ENCODE measurements at regions not wholly inside any gene's neighbourhood (a gene's known extent, or its start where the extent isn't known, plus 50 kb on each side); places are given as distances from the start of the nearest gene placed in this dataset.

DNA sequence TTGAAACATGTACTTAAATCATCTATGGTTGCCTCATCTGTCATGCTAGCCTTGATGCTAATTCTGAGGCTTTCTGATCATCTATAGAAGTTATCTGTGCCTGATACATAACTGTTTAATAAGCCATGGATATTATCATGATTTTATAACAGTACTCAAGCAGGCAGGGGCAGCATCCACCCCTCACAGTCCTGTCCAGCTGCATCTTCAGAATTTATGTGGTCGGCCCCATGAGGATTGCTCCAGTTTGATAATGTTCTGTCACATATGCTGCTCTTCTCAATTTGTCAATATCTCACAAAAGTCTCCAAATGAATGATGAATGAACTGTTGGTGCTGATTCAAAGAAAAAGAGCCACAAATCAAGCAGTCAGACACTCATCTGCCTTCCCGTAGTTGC lies 335.1 kb upstream of the POM121L12 start:
- no peaks in the 10 kb centered on the region for H3K27me3 ChIP-seq (ENCODE audit: low read depth, low read length)

DNA sequence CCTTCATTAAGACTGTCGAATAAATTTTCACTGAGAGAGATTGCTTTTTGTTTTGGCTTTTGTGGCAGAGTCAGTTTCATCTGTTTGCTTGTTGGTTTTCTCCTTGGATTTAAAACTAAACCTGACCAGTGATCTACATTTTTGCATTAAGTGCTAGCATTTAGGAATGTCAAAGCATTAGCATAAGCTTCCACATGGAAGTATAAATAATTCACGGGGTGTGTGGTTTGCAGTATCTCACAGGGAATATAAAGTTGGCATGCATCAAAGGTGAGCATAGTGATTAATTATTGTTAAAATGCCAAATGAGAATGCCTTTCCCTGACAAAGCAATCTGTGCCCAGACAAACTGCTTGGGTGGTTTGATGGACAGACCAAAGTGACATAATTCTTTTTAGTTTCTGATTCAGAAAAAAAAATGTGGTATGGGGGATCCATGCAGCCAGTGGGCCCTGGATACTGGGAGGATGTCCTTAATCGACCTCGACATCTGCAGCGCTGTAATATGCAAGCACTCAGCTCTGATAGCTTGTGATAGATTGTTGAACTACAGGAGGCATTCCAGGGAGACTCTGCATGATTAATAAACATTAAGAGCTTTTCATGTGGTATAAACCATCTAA lies 339.3 kb upstream of the POM121L12 start:
- no peaks in the 10 kb centered on the region for H3K9me3 ChIP-seq (ENCODE audit: control insufficient read depth in 1 of 2, low read length in 2 of 2)
- H3K4me3 ChIP-seq (ENCODE audit: low read depth in 1 of 2, low read length in 2 of 2): no peak overlapping the region
- no peaks in the 10 kb centered on the region for H3K36me3 ChIP-seq (ENCODE audit: control insufficient read depth in 1 of 2, insufficient read depth in 2 of 2, low read length in 2 of 2)
- H3K27ac ChIP-seq (ENCODE audit: low read length): no peak overlapping the region
- H3K27me3 ChIP-seq (ENCODE audit: low read depth, low read length): no peaks in the 10 kb centered on the region
- no peaks in the 10 kb centered on the region for H3K4me1 ChIP-seq (ENCODE audit: control insufficient read depth in 1 of 2, insufficient read depth in 2 of 2, low read length in 2 of 2)

More for the DNA sequence above, 335.1 kb upstream of the POM121L12 start:
- no peak overlapping the region for H3K4me3 ChIP-seq (ENCODE audit: low read depth in 1 of 2, low read length in 2 of 2)
- no peaks in the 10 kb centered on the region for H3K36me3 ChIP-seq (ENCODE audit: control insufficient read depth in 1 of 2, insufficient read depth in 2 of 2, low read length in 2 of 2)
- H3K27ac ChIP-seq (ENCODE audit: low read length): no peak overlapping the region
- H3K4me1 ChIP-seq (ENCODE audit: control insufficient read depth in 1 of 2, insufficient read depth in 2 of 2, low read length in 2 of 2): no peaks in the 10 kb centered on the region
- H3K9me3 ChIP-seq (ENCODE audit: control insufficient read depth in 1 of 2, low read length in 2 of 2): no peaks in the 10 kb centered on the region

DNA sequence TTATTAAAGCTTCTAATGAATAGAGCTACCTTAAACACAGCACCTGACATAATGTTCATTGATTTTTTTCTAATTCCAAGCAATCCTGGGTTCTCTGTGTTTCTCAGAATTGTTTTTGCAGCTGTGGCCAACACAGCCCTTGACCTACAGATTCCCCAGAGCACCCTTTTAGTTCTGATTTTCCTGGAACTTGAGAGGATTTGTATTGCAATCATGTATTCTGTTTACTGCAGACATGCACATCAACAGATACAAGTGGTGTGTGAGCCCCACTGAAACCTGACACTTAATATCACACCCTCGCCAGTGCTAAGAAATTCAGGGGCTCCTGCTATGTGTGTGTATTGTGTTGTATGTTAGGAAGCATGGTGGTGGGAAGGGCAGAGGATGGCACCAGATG lies 344.2 kb upstream of the POM121L12 start:
- no peaks in the 10 kb centered on the region for H3K27me3 ChIP-seq (ENCODE audit: low read depth, low read length)
- H3K4me3 ChIP-seq (ENCODE audit: low read depth in 1 of 2, low read length in 2 of 2): no peak overlapping the region
- no peaks in the 10 kb centered on the region for H3K9me3 ChIP-seq (ENCODE audit: control insufficient read depth in 1 of 2, low read length in 2 of 2)
- no peak overlapping the region for H3K27ac ChIP-seq (ENCODE audit: low read length)
- H3K4me1 ChIP-seq (ENCODE audit: control insufficient read depth in 1 of 2, insufficient read depth in 2 of 2, low read length in 2 of 2): no peaks in the 10 kb centered on the region
- no peaks in the 10 kb centered on the region for H3K36me3 ChIP-seq (ENCODE audit: control insufficient read depth in 1 of 2, insufficient read depth in 2 of 2, low read length in 2 of 2)

DNA sequence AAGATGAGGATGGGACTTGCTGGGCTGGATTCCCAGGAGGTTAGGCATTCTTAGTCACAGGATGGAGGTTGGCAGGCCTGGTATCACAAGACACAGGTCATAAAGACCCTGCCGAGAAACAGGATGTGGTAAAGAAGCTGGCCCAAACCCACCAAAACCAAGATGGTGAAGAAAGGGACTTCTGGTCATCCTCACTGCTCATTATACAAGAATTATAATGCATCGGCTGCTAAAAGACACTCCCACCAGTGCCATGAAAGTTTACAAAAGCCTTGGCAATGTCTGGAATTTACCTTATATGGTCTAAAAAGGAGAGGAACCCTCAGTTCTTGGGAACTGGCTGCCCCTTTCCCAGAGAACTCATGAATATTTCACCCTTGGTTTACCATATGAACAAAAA lies 345.5 kb upstream of the POM121L12 start:
- no peaks in the 10 kb centered on the region for H3K9me3 ChIP-seq (ENCODE audit: control insufficient read depth in 1 of 2, low read length in 2 of 2)
- H3K4me1 ChIP-seq (ENCODE audit: control insufficient read depth in 1 of 2, insufficient read depth in 2 of 2, low read length in 2 of 2): no peaks in the 10 kb centered on the region
- H3K4me3 ChIP-seq (ENCODE audit: low read depth in 1 of 2, low read length in 2 of 2): no peak overlapping the region
- no peaks in the 10 kb centered on the region for H3K27me3 ChIP-seq (ENCODE audit: low read depth, low read length)
- no peak overlapping the region for H3K27ac ChIP-seq (ENCODE audit: low read length)
- no peaks in the 10 kb centered on the region for H3K36me3 ChIP-seq (ENCODE audit: control insufficient read depth in 1 of 2, insufficient read depth in 2 of 2, low read length in 2 of 2)

DNA sequence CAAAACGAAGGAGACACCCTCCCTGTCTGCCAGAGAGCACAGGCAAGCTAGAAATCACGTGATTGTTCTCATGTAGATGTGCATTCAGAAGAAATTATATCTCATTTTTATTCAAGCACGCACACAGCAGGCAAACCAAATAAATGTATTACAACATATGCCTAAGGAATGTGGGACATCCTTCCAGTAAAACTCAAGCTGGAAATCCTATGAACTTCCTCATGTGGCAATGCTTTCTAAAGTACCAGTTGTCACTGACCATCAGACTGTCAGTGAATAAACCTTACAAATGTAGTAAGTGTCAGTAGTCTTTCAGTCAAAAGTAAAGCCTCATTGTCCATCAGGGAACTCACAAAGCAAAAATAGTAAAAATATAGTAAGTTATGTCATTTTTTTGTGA lies 350.1 kb upstream of the POM121L12 start:
- H3K27ac ChIP-seq (ENCODE audit: low read length): no peak overlapping the region
- H3K36me3 ChIP-seq (ENCODE audit: control insufficient read depth in 1 of 2, insufficient read depth in 2 of 2, low read length in 2 of 2): no peaks in the 10 kb centered on the region
- no peak overlapping the region for H3K4me3 ChIP-seq (ENCODE audit: low read depth in 1 of 2, low read length in 2 of 2)
- no peaks in the 10 kb centered on the region for H3K27me3 ChIP-seq (ENCODE audit: low read depth, low read length)
- H3K9me3 ChIP-seq (ENCODE audit: control insufficient read depth in 1 of 2, low read length in 2 of 2): no peaks in the 10 kb centered on the region
- no peaks in the 10 kb centered on the region for H3K4me1 ChIP-seq (ENCODE audit: control insufficient read depth in 1 of 2, insufficient read depth in 2 of 2, low read length in 2 of 2)

DNA sequence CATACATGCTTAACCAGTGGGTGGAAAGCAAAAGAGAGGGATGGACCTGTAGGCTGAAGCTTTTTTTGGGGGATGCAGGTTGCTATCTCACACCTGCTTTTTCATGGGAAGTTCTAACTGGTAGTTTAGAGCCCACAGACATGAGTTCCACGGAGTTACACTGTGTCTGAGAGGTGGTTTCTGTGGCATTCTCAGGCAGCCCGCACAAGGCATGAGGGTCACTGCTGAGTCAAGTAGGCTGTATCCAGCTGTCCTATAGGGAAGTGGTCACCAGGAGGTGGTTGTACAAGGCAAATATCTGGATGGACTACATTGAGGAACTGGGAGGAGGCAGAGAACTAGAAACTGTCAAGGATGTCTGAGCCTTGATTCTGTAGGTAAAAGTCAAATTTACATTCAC lies 351.0 kb upstream of the POM121L12 start:
- no peaks in the 10 kb centered on the region for H3K9me3 ChIP-seq (ENCODE audit: control insufficient read depth in 1 of 2, low read length in 2 of 2)
- H3K27me3 ChIP-seq (ENCODE audit: low read depth, low read length): no peaks in the 10 kb centered on the region
- H3K4me3 ChIP-seq (ENCODE audit: low read depth in 1 of 2, low read length in 2 of 2): no peak overlapping the region
- no peak overlapping the region for H3K27ac ChIP-seq (ENCODE audit: low read length)
- H3K4me1 ChIP-seq (ENCODE audit: control insufficient read depth in 1 of 2, insufficient read depth in 2 of 2, low read length in 2 of 2): no peaks in the 10 kb centered on the region
- no peaks in the 10 kb centered on the region for H3K36me3 ChIP-seq (ENCODE audit: control insufficient read depth in 1 of 2, insufficient read depth in 2 of 2, low read length in 2 of 2)

DNA sequence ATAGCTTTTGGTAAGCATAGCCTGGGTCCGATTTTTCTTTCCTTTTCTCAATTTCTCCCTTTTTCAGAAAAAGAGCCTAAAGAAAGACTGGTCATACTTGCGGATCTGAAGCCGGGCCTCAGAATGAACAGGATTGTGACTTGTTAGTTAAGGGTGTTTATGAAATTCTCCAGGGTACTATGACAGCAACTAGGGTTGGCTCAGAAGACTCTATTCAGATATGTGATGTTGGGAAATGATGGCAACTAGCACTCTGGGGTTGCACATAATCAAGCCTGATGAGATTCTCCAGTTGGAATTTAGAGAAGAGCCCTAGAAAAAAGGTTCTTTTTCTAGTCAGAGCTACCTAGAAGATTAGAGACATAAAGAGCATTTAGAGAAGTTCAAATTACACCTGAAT lies 352.4 kb upstream of the POM121L12 start:
- H3K4me3 ChIP-seq (ENCODE audit: low read depth in 1 of 2, low read length in 2 of 2): no peak overlapping the region
- no peaks in the 10 kb centered on the region for H3K36me3 ChIP-seq (ENCODE audit: control insufficient read depth in 1 of 2, insufficient read depth in 2 of 2, low read length in 2 of 2)
- H3K27me3 ChIP-seq (ENCODE audit: low read depth, low read length): no peaks in the 10 kb centered on the region
- no peak overlapping the region for H3K27ac ChIP-seq (ENCODE audit: low read length)
- no peaks in the 10 kb centered on the region for H3K4me1 ChIP-seq (ENCODE audit: control insufficient read depth in 1 of 2, insufficient read depth in 2 of 2, low read length in 2 of 2)
- no peaks in the 10 kb centered on the region for H3K9me3 ChIP-seq (ENCODE audit: control insufficient read depth in 1 of 2, low read length in 2 of 2)

DNA sequence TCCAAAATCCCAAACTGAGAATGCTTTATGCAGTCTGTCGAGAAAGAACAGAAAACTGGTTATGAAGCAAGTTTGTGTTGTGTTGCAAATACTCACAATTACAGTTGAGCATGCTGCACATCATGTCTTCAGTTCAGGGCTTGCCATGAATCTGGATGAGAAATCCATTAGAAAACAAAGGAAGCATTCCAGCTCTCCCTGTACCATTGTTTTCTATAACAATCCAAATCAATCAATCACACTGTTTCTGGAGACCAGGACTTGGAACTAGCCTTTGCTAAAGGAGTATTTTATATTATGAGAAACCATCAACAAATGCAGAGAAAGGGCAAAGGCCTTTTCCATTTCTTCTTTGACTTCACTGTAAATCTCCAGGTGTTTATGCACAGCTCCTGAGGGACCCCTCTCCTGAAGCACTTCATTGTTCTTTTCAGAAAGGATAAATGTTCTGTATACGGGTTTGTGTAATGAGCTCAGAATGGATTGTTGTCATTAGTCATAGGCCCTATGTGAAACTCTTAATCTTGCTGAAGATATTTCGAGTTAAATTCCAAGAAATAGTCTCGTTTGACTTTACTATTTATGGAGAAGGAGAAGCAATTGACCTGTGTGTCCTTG lies 364.7 kb upstream of the POM121L12 start:
- Histone ChIP-seq H3K4me3 (ENCODE audit: low read depth in 1 of 2, low read length in 2 of 2) (no peak overlapping the region), H3K27ac (ENCODE audit: low read length) (no peak overlapping the region), H3K9me3 (ENCODE audit: control insufficient read depth in 1 of 2, low read length in 2 of 2) (no peaks in the 10 kb centered on the region), H3K4me1 (ENCODE audit: control insufficient read depth in 1 of 2, insufficient read depth in 2 of 2, low read length in 2 of 2) (no peaks in the 10 kb centered on the region), H3K27me3 (ENCODE audit: low read depth, low read length) (no peaks in the 10 kb centered on the region), H3K36me3 (ENCODE audit: control insufficient read depth in 1 of 2, insufficient read depth in 2 of 2, low read length in 2 of 2) (no peaks in the 10 kb centered on the region)

DNA sequence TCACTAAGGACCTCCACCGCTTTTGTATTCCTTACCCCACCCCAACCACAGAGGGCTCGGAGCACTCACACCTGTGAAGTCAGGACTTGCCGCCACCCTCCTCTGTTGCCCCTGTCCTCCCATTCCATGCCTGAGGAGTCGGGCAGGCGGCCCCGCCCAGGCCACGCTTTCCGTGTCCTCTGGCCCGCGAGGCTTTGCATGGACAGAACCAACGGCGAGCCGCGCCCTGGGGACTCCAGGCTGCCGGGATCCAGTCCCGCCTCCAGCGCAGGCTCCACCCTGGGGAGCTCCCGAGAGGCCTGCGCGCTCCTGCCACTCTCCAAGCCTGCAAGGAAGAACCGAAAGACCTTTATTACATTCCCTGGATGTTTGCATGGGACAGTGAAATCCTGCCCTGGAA lies 366.4 kb upstream of the POM121L12 start:
- Histone ChIP-seq H3K9me3 (ENCODE audit: control insufficient read depth in 1 of 2, low read length in 2 of 2) (no peaks in the 10 kb centered on the region), H3K27ac (ENCODE audit: low read length) (no peak overlapping the region), H3K4me1 (ENCODE audit: control insufficient read depth in 1 of 2, insufficient read depth in 2 of 2, low read length in 2 of 2) (no peaks in the 10 kb centered on the region), H3K36me3 (ENCODE audit: control insufficient read depth in 1 of 2, insufficient read depth in 2 of 2, low read length in 2 of 2) (no peaks in the 10 kb centered on the region), H3K4me3 (ENCODE audit: low read depth in 1 of 2, low read length in 2 of 2) (no peak overlapping the region), H3K27me3 (ENCODE audit: low read depth, low read length) (no peaks in the 10 kb centered on the region)

DNA sequence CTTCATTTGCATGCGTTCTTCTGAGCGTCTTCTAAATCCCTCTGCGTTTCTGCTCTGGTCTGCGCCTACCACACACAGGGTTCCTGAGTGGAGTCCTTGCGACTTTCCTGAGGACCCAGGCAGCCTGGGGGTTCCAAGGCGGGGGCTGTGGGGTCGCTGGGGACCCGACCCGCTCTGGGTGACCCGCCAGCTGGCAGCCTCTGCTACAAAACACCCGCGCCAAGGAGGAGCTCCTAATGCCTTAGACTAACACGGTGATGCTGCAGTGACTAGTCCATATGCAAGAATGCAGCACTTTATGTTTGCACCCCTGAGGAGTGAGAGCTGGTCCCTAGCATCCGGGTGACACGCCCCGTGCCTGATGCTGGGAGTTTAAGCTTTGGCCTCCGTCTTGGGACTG lies 367.0 kb upstream of the POM121L12 start:
- H3K4me3 ChIP-seq (ENCODE audit: low read depth in 1 of 2, low read length in 2 of 2): no peak overlapping the region
- H3K36me3 ChIP-seq (ENCODE audit: control insufficient read depth in 1 of 2, insufficient read depth in 2 of 2, low read length in 2 of 2): no peaks in the 10 kb centered on the region
- no peak overlapping the region for H3K27ac ChIP-seq (ENCODE audit: low read length)
- H3K27me3 ChIP-seq (ENCODE audit: low read depth, low read length): no peaks in the 10 kb centered on the region
- H3K9me3 ChIP-seq (ENCODE audit: control insufficient read depth in 1 of 2, low read length in 2 of 2): no peaks in the 10 kb centered on the region
- H3K4me1 ChIP-seq (ENCODE audit: control insufficient read depth in 1 of 2, insufficient read depth in 2 of 2, low read length in 2 of 2): no peaks in the 10 kb centered on the region

DNA sequence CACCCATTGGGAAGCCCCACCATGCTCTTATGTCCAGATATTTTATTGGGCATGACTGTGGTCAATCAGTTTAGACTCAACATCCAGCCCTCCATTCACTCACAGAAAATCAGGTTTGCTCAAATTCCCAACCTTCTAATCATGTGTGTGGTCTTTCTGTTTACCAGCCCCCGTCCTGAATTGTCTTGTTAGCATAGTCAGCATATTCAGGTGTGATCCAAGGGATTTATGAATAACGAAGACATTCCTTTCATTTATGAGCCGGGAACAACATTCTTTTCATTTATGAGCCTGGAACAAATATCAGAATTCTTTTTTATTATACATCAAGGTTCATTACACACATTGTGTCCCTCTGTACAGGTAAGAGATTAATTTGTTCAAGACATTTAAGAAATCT lies 376.3 kb upstream of the POM121L12 start:
- Histone ChIP-seq H3K27me3 (ENCODE audit: low read depth, low read length) (no peaks in the 10 kb centered on the region), H3K9me3 (ENCODE audit: control insufficient read depth in 1 of 2, low read length in 2 of 2) (no peaks in the 10 kb centered on the region), H3K36me3 (ENCODE audit: control insufficient read depth in 1 of 2, insufficient read depth in 2 of 2, low read length in 2 of 2) (no peaks in the 10 kb centered on the region), H3K4me1 (ENCODE audit: control insufficient read depth in 1 of 2, insufficient read depth in 2 of 2, low read length in 2 of 2) (no peaks in the 10 kb centered on the region), H3K4me3 (ENCODE audit: low read depth in 1 of 2, low read length in 2 of 2) (no peak overlapping the region), H3K27ac (ENCODE audit: low read length) (no peak overlapping the region)

DNA sequence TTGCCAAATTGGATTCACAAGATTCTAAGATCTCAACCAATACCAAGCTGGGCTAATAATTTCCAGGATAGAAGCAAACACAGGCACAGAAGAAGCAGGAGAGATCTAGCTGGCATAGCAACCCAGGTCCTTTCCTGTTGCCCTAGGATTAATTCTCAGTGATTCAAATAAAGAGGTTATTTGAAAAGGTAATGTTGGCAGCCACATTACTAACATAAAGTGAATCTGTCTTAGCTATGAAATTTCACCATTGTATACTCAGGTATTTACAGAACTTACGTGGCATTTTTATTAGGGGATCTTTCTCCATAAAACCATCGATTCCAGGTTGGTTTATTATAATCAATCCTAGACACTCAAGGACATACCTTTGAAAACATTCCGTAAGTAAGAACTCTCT lies 379.3 kb upstream of the POM121L12 start:
- no peaks in the 10 kb centered on the region for H3K9me3 ChIP-seq (ENCODE audit: control insufficient read depth in 1 of 2, low read length in 2 of 2)
- no peaks in the 10 kb centered on the region for H3K4me1 ChIP-seq (ENCODE audit: control insufficient read depth in 1 of 2, insufficient read depth in 2 of 2, low read length in 2 of 2)
- H3K27me3 ChIP-seq (ENCODE audit: low read depth, low read length): no peaks in the 10 kb centered on the region

More for the DNA sequence above, 379.3 kb upstream of the POM121L12 start:
- H3K36me3 ChIP-seq (ENCODE audit: control insufficient read depth in 1 of 2, insufficient read depth in 2 of 2, low read length in 2 of 2): no peaks in the 10 kb centered on the region
- no peak overlapping the region for H3K27ac ChIP-seq (ENCODE audit: low read length)
- H3K4me3 ChIP-seq (ENCODE audit: low read depth in 1 of 2, low read length in 2 of 2): no peak overlapping the region

Measured in muscle layer of duodenum (tissue), 2 donors.